ENCODE measurements at regions not wholly inside any gene's neighbourhood (a gene's known extent, or its start where the extent isn't known, plus 50 kb on each side); places are given as distances from the start of the nearest gene placed in this dataset.
A peak's percentile ranks its signal among the peaks of the same experiment; 100 is the strongest.
"Not testable (repeated sequence)": the region's sequence is repeated elsewhere in the genome, so short reads cannot be mapped to it uniquely, and the experiment has no call there.

DNA sequence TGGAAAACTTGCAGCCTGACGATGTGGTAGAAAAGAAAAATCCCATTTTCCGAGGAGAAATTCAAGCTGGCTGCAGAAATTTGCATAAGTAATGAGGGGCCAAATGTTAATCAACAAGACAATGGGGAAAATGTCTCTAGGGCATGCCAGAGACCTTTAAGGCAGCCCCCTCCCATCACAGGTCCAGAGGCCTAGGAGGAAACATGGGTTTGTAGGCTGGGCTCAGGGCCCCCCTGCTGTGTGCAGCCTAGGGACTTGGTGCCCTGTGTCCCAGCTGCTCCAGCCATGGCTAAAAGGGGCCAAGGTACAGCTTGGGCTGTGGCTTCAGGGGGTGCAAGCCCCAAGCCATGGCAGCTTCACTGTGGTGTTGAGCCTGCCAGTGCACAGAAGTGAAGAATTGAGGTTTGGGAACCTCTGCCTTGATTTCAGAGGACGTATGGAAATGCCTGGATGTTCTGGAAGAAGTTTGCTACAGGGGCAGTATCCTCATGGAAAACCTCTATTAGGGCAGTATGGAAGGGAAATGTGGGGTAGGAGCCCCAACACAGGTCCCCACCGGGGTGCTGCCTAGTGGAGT is 75.9 kb upstream of the CADPS start:
- Histone ChIP-seq H3K36me3 (ENCODE audit: control insufficient read depth, insufficient read depth, low read length) (no peaks in the 10 kb centered on the region), H3K4me2 (ENCODE audit: low read length) (no peak overlapping the region), H3K4me3 (ENCODE audit: low read length) (no peak overlapping the region), H4K8ac (ENCODE audit: low read depth, low read length) (no peak overlapping the region), H3K4me1 (ENCODE audit: control insufficient read depth, low read depth, low read length) (peaks cover 3% of the 10 kb centered on the region), H3K23ac (ENCODE audit: low read length) (no peak overlapping the region), H4K5ac (ENCODE audit: low read length) (no peak overlapping the region), H3K56ac (ENCODE audit: low read length) (no peak overlapping the region), H3K4ac (ENCODE audit: low read depth, low read length) (no peak overlapping the region), H3K79me2 (ENCODE audit: control insufficient read depth, insufficient read depth, low read length) (no peaks in the 10 kb centered on the region), H3K27me3 (ENCODE audit: insufficient read depth, low read length, poor library complexity) (no peaks in the 10 kb centered on the region), H2AK5ac (ENCODE audit: low read length) (no peak overlapping the region), H2BK120ac (ENCODE audit: low read depth, low read length) (no peak overlapping the region), H3K9ac (ENCODE audit: low read length) (no peak overlapping the region), H3K18ac (ENCODE audit: low read length) (no peak overlapping the region), H3K79me1 (ENCODE audit: low read length) (no peaks in the 10 kb centered on the region), H3K27ac (ENCODE audit: low read depth, low read length) (no peak overlapping the region), H2BK5ac (ENCODE audit: low read length) (no peak overlapping the region), H2BK15ac (replicated peaks; ENCODE audit: low read depth) (no peak overlapping the region)
- DNase-seq: peak; percentile 62
- no CpG with 5 or more reads among the region's 4 CpGs for WGBS (ENCODE audit: extremely low coverage, insufficient coverage, low lambda C conversion rate)

DNA sequence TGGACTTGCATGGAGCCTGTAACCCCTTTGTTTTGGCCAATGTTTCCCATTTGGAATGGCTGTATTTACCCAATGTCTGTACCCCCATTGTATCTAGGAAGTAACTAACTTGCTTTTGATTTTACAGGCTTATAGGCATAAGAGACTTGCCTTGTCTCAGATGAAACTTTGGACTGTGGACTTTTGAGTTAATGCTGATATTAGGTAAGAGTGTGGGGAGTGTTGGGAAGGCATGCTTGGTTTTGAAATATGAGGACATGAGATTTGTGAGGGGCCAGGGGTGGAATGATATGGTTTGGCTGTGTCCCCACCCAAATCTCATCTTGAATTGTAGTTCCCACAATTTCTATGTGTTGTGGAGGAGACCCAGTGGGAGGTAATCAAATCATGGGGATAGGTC is 76.7 kb upstream of the CADPS start:
- H3K4me2 ChIP-seq (ENCODE audit: low read length); H3K4me1 ChIP-seq (ENCODE audit: control insufficient read depth, low read depth, low read length); H2BK15ac ChIP-seq (replicated peaks; ENCODE audit: low read depth); H3K27ac ChIP-seq (ENCODE audit: low read depth, low read length); H3K36me3 ChIP-seq (ENCODE audit: control insufficient read depth, insufficient read depth, low read length); H4K5ac ChIP-seq (ENCODE audit: low read length); H4K8ac ChIP-seq (ENCODE audit: low read depth, low read length); H3K79me2 ChIP-seq (ENCODE audit: control insufficient read depth, insufficient read depth, low read length); H3K23ac ChIP-seq (ENCODE audit: low read length); H2BK5ac ChIP-seq (ENCODE audit: low read length); H3K27me3 ChIP-seq (ENCODE audit: insufficient read depth, low read length, poor library complexity); DNase-seq; H2BK120ac ChIP-seq (ENCODE audit: low read depth, low read length); H3K18ac ChIP-seq (ENCODE audit: low read length); H3K4me3 ChIP-seq (ENCODE audit: low read length); H3K4ac ChIP-seq (ENCODE audit: low read depth, low read length); H2AK5ac ChIP-seq (ENCODE audit: low read length); H3K9ac ChIP-seq (ENCODE audit: low read length); H3K79me1 ChIP-seq (ENCODE audit: low read length); H3K56ac ChIP-seq (ENCODE audit: low read length): not testable (repeated sequence)

DNA sequence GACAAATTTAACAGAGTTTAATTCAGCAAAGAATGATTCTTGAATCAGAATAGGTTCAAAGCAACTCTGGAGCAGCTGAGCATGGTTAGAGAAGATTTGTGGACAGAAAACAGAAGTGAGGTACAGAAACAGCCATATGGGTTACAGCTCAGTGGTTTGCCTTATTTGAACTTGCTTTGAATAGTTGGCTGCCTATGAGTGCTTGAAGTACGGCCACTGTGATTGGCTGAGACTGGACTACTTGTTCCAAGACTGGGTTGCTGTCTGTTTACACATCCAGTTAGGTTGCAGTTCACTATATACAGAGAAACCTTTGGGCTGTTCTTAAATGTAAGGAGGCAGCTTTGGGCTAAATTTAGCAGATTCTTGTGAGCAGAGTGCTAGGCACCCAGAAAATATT is 79.4 kb upstream of the CADPS start:
- DNase-seq: peak; percentile 9
- Histone ChIP-seq H3K27ac (ENCODE audit: low read depth, low read length) (no peak overlapping the region), H4K8ac (ENCODE audit: low read depth, low read length) (no peak overlapping the region), H3K36me3 (ENCODE audit: control insufficient read depth, insufficient read depth, low read length) (no peaks in the 10 kb centered on the region), H3K23ac (ENCODE audit: low read length) (no peak overlapping the region), H3K18ac (ENCODE audit: low read length) (no peak overlapping the region), H2AK5ac (ENCODE audit: low read length) (no peak overlapping the region), H3K56ac (ENCODE audit: low read length) (no peak overlapping the region), H4K5ac (ENCODE audit: low read length) (no peak overlapping the region), H3K4ac (ENCODE audit: low read depth, low read length) (no peak overlapping the region), H3K79me2 (ENCODE audit: control insufficient read depth, insufficient read depth, low read length) (no peaks in the 10 kb centered on the region), H3K4me2 (ENCODE audit: low read length) (no peak overlapping the region), H2BK5ac (ENCODE audit: low read length) (no peak overlapping the region), H3K27me3 (ENCODE audit: insufficient read depth, low read length, poor library complexity) (no peaks in the 10 kb centered on the region), H3K9ac (ENCODE audit: low read length) (no peak overlapping the region), H2BK120ac (ENCODE audit: low read depth, low read length) (no peak overlapping the region), H2BK15ac (replicated peaks; ENCODE audit: low read depth) (no peak overlapping the region), H3K4me3 (ENCODE audit: low read length) (no peak overlapping the region), H3K4me1 (ENCODE audit: control insufficient read depth, low read depth, low read length) (peaks cover 3% of the 10 kb centered on the region), H3K79me1 (ENCODE audit: low read length) (no peaks in the 10 kb centered on the region)
- no CpG with 5 or more reads among the region's 1 CpG for WGBS (ENCODE audit: extremely low coverage, insufficient coverage, low lambda C conversion rate)

DNA sequence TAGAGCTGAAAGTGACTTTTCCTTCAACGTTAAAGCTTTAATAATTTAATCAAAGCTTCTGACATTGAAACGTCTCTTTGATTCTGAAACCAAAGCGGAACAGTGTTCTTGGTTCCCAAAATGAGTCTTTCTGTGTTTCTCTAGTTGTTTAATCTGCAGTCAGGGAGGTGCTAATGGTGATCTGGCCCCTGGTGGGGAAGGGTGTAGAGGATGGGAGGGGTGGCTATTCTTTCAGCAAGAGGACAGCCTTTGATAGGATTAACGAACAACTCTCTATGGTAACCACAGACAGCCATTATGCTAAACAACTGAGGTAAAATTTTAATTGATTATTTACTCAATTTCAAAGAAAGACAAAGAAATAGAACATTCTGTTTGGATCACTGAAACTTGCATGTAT is 79.9 kb upstream of the CADPS start:
- Histone ChIP-seq H3K79me1 (ENCODE audit: low read length) (no peaks in the 10 kb centered on the region), H3K4me3 (ENCODE audit: low read length) (no peak overlapping the region), H2BK15ac (replicated peaks; ENCODE audit: low read depth) (no peak overlapping the region), H3K4ac (ENCODE audit: low read depth, low read length) (no peak overlapping the region), H4K5ac (ENCODE audit: low read length) (no peak overlapping the region), H2AK5ac (ENCODE audit: low read length) (no peak overlapping the region), H3K23ac (ENCODE audit: low read length) (no peak overlapping the region), H3K18ac (ENCODE audit: low read length) (no peak overlapping the region), H3K56ac (ENCODE audit: low read length) (no peak overlapping the region), H3K79me2 (ENCODE audit: control insufficient read depth, insufficient read depth, low read length) (no peaks in the 10 kb centered on the region), H2BK120ac (ENCODE audit: low read depth, low read length) (no peak overlapping the region), H3K27me3 (ENCODE audit: insufficient read depth, low read length, poor library complexity) (no peaks in the 10 kb centered on the region), H3K36me3 (ENCODE audit: control insufficient read depth, insufficient read depth, low read length) (no peaks in the 10 kb centered on the region), H3K27ac (ENCODE audit: low read depth, low read length) (no peak overlapping the region), H4K8ac (ENCODE audit: low read depth, low read length) (no peak overlapping the region), H3K4me1 (ENCODE audit: control insufficient read depth, low read depth, low read length) (peaks cover 3% of the 10 kb centered on the region), H3K9ac (ENCODE audit: low read length) (no peak overlapping the region), H2BK5ac (ENCODE audit: low read length) (no peak overlapping the region), H3K4me2 (ENCODE audit: low read length) (no peak overlapping the region)
- no CpG with 5 or more reads among the region's 4 CpGs for WGBS (ENCODE audit: extremely low coverage, insufficient coverage, low lambda C conversion rate)
- DNase-seq: peak; percentile 81

DNA sequence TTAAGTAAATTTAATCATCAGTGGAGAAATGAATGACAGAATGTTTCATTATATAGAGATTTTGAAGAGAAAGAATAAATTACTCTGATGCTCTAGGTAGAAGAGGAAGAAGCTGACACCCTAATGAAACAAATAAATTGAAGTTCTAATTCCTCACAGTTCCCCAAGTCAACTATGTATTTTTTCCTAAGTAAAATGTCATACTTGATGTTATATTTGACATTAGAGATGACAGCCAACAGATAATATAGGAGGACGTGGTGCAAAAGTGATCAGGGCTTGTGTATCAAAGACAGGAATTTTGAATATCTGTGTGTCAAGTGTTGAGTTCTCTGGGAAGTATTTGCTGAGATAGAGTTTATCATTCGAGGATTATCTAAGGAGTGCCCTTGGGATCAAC is 81.2 kb upstream of the CADPS start:
- Histone ChIP-seq H3K4me3 (ENCODE audit: low read length) (no peak overlapping the region), H2BK15ac (replicated peaks; ENCODE audit: low read depth) (no peak overlapping the region), H3K9ac (ENCODE audit: low read length) (no peak overlapping the region), H3K56ac (ENCODE audit: low read length) (no peak overlapping the region), H3K27ac (ENCODE audit: low read depth, low read length) (no peak overlapping the region), H2BK5ac (ENCODE audit: low read length) (no peak overlapping the region), H3K79me1 (ENCODE audit: low read length) (no peaks in the 10 kb centered on the region), H2BK120ac (ENCODE audit: low read depth, low read length) (no peak overlapping the region), H3K27me3 (ENCODE audit: insufficient read depth, low read length, poor library complexity) (no peaks in the 10 kb centered on the region), H3K79me2 (ENCODE audit: control insufficient read depth, insufficient read depth, low read length) (no peaks in the 10 kb centered on the region), H3K23ac (ENCODE audit: low read length) (no peak overlapping the region), H3K4me2 (ENCODE audit: low read length) (no peak overlapping the region), H3K4me1 (ENCODE audit: control insufficient read depth, low read depth, low read length) (peaks cover under 1% of the 10 kb centered on the region), H3K4ac (ENCODE audit: low read depth, low read length) (no peak overlapping the region), H3K36me3 (ENCODE audit: control insufficient read depth, insufficient read depth, low read length) (no peaks in the 10 kb centered on the region), H3K18ac (ENCODE audit: low read length) (no peak overlapping the region), H2AK5ac (ENCODE audit: low read length) (no peak overlapping the region), H4K5ac (ENCODE audit: low read length) (no peak overlapping the region), H4K8ac (ENCODE audit: low read depth, low read length) (no peak overlapping the region)
- WGBS (ENCODE audit: extremely low coverage, insufficient coverage, low lambda C conversion rate): no CpG with 5 or more reads among the region's 2 CpGs
- no peak for DNase-seq

DNA sequence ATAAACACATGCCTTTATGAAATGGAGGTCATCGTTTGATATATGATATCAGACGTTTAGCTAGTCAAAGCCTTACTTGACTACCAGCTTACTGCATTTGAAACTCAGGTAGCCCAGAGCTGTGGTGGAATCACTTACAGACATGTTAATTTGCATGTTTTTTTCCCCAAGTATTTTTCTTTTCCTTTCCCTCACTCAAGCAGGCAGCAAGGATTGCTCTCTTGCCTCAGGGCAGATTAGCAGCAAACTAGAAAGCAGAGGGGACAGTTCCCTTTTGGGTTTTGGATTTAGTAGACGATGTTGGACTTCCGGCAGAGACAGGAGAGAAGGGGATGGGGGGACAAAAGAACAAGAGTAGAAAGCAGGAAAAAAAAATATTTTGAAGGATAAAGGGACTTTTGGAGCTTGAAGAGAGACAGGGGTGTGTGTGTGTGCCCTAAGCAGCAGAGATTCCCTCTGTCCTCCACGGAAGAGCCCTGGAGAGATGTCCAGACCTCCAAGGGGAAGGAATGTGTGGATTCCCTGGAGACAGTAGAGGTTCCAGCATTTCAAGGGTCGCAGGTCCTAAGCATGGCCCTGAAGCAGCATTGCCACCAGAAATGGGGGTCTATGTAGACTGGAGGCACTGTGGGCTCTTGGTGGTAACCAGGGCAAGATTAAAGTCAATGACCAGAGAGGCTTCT is 86.8 kb upstream of the CADPS start:
- H4K5ac ChIP-seq (ENCODE audit: low read length): no peak overlapping the region
- no peaks in the 10 kb centered on the region for H3K79me2 ChIP-seq (ENCODE audit: control insufficient read depth, insufficient read depth, low read length)
- no peak overlapping the region for H3K56ac ChIP-seq (ENCODE audit: low read length)
- H3K36me3 ChIP-seq (ENCODE audit: control insufficient read depth, insufficient read depth, low read length): no peaks in the 10 kb centered on the region
- no peak overlapping the region for H2AK5ac ChIP-seq (ENCODE audit: low read length)
- H3K27me3 ChIP-seq (ENCODE audit: insufficient read depth, low read length, poor library complexity): no peaks in the 10 kb centered on the region
- H3K23ac ChIP-seq (ENCODE audit: low read length): no peak overlapping the region
- no peak overlapping the region for H2BK15ac ChIP-seq (replicated peaks; ENCODE audit: low read depth)
- H3K4me3 ChIP-seq (ENCODE audit: low read length): no peak overlapping the region
- H2BK5ac ChIP-seq (ENCODE audit: low read length): no peak overlapping the region
- H3K4ac ChIP-seq (ENCODE audit: low read depth, low read length): no peak overlapping the region
- H3K18ac ChIP-seq (ENCODE audit: low read length): peak overlapping the region; percentile 84
- H3K4me2 ChIP-seq (ENCODE audit: low read length): no peak overlapping the region
- peak; percentile 52 for DNase-seq
- no peak overlapping the region for H4K8ac ChIP-seq (ENCODE audit: low read depth, low read length)
- H3K4me1 ChIP-seq (ENCODE audit: control insufficient read depth, low read depth, low read length): no peaks in the 10 kb centered on the region
- no peak overlapping the region for H3K27ac ChIP-seq (ENCODE audit: low read depth, low read length)
- no peak overlapping the region for H2BK120ac ChIP-seq (ENCODE audit: low read depth, low read length)
- H3K79me1 ChIP-seq (ENCODE audit: low read length): no peaks in the 10 kb centered on the region
- H3K9ac ChIP-seq (ENCODE audit: low read length): no peak overlapping the region
- WGBS (ENCODE audit: extremely low coverage, insufficient coverage, low lambda C conversion rate): no CpG with 5 or more reads among the region's 6 CpGs

Measured in mesendoderm (in vitro differentiated cells).